ENCODE measurements at regions not wholly inside any gene's neighbourhood (a gene's known extent, or its start where the extent isn't known, plus 50 kb on each side); places are given as distances from the start of the nearest gene placed in this dataset.

DNA sequence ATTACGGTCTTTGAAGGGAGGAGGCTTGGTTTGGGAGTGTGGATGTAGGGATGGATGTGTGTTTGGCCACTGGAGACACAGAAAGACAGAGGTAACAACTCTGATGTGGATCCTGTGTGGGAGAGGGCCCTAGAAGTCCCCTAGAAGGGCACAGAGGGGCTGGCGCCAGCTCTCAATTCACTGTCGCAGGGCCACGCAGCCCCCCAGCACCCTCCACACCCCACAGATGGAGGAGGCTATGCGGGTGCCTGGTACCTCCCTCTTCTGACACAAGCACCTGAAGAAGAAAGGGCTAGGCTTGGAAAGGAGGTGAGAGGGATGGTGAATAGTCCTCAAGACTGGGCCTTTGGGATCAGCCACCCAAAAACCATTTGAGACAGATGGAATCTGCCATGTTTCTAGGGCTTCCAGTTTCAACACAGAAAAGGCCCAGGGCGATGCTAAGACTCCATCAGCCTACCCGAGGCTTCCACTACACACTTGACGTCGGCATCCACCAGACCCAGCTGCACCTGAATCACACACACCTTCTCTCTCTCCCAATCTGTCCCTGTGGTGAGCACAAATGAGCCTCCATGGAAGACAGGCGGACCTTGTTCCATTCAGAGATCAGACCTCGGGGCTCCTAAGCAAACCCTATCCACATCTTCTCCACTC, 413.5 kb upstream of the HS6ST1 start:
- H3K9ac ChIP-seq: no peak overlapping the region
- H3K4me3 ChIP-seq (IDR thresholded peaks at IDR 0.05; ENCODE audit: insufficient read depth, low read depth, low read length): no peak overlapping the region
- no peaks in the 10 kb centered on the region for H3K27me3 ChIP-seq (ENCODE audit: insufficient read depth, low read depth)
- no peak overlapping the region for H2AFZ ChIP-seq (ENCODE audit: low read depth)
- H3K4me2 ChIP-seq: no peak overlapping the region
- no peaks in the 10 kb centered on the region for H3K36me3 ChIP-seq (ENCODE audit: insufficient read depth)
- TF ChIP-seq CTCF (conservative IDR thresholded peaks at IDR 0.05; ENCODE audit: low read depth, low read length): no peak
- H3K79me2 ChIP-seq (ENCODE audit: insufficient read depth, low read depth): no peaks in the 10 kb centered on the region
- H4K20me1 ChIP-seq (ENCODE audit: insufficient read depth): no peaks in the 10 kb centered on the region
- no peaks in the 10 kb centered on the region for H3K4me1 ChIP-seq (ENCODE audit: low read depth, poor library complexity, severe bottlenecking)
- H3K27ac ChIP-seq: no peak overlapping the region

DNA sequence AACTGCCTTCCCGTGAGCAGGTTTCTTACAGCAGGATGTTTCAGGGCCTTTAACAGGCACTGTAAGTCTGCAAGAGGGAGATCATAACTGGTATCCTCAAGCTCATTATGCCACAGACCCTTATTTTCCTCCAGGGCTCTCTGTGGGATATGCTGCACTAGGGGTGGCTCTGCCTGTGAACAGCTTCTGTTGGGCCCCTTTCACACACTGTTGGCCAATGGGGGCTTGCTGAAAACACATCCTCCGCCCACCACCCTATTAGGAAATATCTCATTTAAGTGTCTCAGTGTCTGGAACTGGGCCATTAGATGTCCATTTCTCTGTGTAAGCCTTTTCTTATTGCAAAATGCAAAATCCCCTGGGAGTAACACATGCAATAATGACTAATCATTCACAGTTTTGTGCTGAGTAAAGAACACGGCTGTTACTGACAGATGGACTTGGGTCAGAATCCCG, 414.3 kb upstream of the HS6ST1 start:
- Histone ChIP-seq H4K20me1 (ENCODE audit: insufficient read depth) (no peaks in the 10 kb centered on the region), H3K9ac (no peak overlapping the region), H3K79me2 (ENCODE audit: insufficient read depth, low read depth) (no peaks in the 10 kb centered on the region), H3K27me3 (ENCODE audit: insufficient read depth, low read depth) (no peaks in the 10 kb centered on the region), H3K27ac (no peak overlapping the region), H3K36me3 (ENCODE audit: insufficient read depth) (no peaks in the 10 kb centered on the region), H3K4me3 (IDR thresholded peaks at IDR 0.05; ENCODE audit: insufficient read depth, low read depth, low read length) (no peak overlapping the region), H3K4me1 (ENCODE audit: low read depth, poor library complexity, severe bottlenecking) (no peaks in the 10 kb centered on the region), H2AFZ (ENCODE audit: low read depth) (no peak overlapping the region), H3K4me2 (no peak overlapping the region)
- TF ChIP-seq CTCF (conservative IDR thresholded peaks at IDR 0.05; ENCODE audit: low read depth, low read length): no peak

GRCh38 chr2:128733450-128733849, 414.8 kb upstream of the HS6ST1 start:
- H3K27ac ChIP-seq: no peak overlapping the region
- no peak overlapping the region for H2AFZ ChIP-seq (ENCODE audit: low read depth)
- no peaks in the 10 kb centered on the region for H4K20me1 ChIP-seq (ENCODE audit: insufficient read depth)
- no peak overlapping the region for H3K4me2 ChIP-seq
- H3K4me3 ChIP-seq (IDR thresholded peaks at IDR 0.05; ENCODE audit: insufficient read depth, low read depth, low read length): no peak overlapping the region
- no peak overlapping the region for H3K9ac ChIP-seq
- no peaks in the 10 kb centered on the region for H3K27me3 ChIP-seq (ENCODE audit: insufficient read depth, low read depth)
- no peaks in the 10 kb centered on the region for H3K4me1 ChIP-seq (ENCODE audit: low read depth, poor library complexity, severe bottlenecking)
- no peaks in the 10 kb centered on the region for H3K36me3 ChIP-seq (ENCODE audit: insufficient read depth)
- no peaks in the 10 kb centered on the region for H3K79me2 ChIP-seq (ENCODE audit: insufficient read depth, low read depth)
- TF ChIP-seq CTCF (conservative IDR thresholded peaks at IDR 0.05; ENCODE audit: low read depth, low read length): no peak

GRCh38 chr2:128734521-128735295, 416.0 kb upstream of the HS6ST1 start:
- Histone ChIP-seq H3K27ac (no peak overlapping the region), H3K27me3 (ENCODE audit: insufficient read depth, low read depth) (no peaks in the 10 kb centered on the region), H3K36me3 (ENCODE audit: insufficient read depth) (no peaks in the 10 kb centered on the region), H3K4me2 (no peak overlapping the region), H3K4me3 (IDR thresholded peaks at IDR 0.05; ENCODE audit: insufficient read depth, low read depth, low read length) (no peak overlapping the region), H3K9ac (no peak overlapping the region), H4K20me1 (ENCODE audit: insufficient read depth) (no peaks in the 10 kb centered on the region), H3K4me1 (ENCODE audit: low read depth, poor library complexity, severe bottlenecking) (no peaks in the 10 kb centered on the region), H2AFZ (ENCODE audit: low read depth) (no peak overlapping the region), H3K79me2 (ENCODE audit: insufficient read depth, low read depth) (no peaks in the 10 kb centered on the region)
- TF ChIP-seq CTCF (conservative IDR thresholded peaks at IDR 0.05; ENCODE audit: low read depth, low read length): no peak

Measured in KMS-11 (cell line).